Suppressor macrophage (primary cell): ENCODE measurements at regions not wholly inside any gene's neighbourhood (a gene's known extent, or its start where the extent isn't known, plus 50 kb on each side); places are given as distances from the start of the nearest gene placed in this dataset.
"Not testable (repeated sequence)": the region's sequence is repeated elsewhere in the genome, so short reads cannot be mapped to it uniquely, and the experiment has no call there.

ENCODE experiments used
- DNase-seq, 4 experiments: peaks; one replicate each; pipeline ENCODE4 v3.0.0-alpha.2; 2020 to 2022

GRCh38 chr7:53397911-53398310 lies 362.5 kb downstream of the POM121L12 start:
- DNase-seq, result no peak

DNA sequence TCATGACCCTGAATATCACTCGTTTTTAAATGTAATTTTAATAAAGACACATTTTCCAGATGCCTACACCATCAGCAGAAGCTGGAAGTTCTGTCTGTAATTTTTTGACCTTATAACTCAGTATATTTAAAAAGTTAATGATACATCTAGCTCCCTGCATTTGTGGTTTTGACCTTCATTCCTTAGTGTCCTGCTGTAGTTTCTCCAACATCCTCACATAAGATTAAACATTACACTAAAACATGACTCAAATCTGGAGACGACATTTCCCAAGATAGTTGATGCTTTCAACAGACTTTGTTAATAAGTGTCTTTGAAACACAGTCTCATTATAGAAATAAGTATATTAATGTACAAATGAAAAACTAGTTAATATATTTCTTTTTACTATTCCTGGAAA lies 363.1 kb downstream of the POM121L12 start:
- no peak for DNase-seq

- DNase-seq, result no peak
Measured at GRCh38 chr7:53413021-53413420, 377.6 kb downstream of the POM121L12 start.

DNA sequence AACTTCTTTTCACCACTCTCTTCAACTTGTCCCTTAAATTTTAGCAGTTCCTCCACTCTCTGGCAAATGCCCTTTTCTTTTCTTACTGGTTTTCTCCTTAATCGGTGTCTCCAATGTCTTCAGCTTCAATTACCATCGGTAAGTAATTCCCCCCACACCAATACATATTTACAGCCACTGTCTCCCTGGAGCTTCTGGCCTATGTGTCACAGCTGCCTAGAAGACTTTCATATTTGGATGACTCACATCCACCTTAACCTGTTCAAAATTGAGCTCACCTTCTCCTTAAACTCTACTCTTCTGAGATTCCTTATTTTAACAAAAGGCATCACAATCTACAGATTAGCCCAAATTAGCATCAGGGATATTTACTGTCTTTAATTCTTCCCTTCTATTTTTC lies 380.4 kb downstream of the POM121L12 start:
- no peak for DNase-seq

- DNase-seq, result no peak
Measured at GRCh38 chr7:53418834-53419482, 383.5 kb downstream of the POM121L12 start.

DNA sequence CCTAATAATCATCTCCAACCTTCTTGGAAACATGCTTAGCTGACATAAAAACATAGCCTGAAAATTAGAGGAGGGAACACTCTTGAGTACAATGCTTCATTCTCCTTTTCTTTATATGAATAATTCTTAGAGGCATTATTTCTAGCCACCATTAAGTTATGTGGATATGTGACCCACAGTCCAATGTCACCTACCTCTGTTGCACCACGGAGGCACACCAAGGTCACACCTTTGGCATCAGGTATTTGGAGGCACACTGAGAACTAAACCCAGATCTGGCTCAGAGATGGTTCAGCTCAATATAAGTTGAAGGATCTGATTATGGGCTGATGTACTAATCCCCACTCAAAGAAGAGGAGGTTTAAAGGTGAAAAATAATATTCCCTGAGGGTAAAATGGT lies 385.1 kb downstream of the POM121L12 start:
- no peak for DNase-seq

GRCh38 chr7:53422291-53422690 lies 386.9 kb downstream of the POM121L12 start:
- no peak for DNase-seq

DNA sequence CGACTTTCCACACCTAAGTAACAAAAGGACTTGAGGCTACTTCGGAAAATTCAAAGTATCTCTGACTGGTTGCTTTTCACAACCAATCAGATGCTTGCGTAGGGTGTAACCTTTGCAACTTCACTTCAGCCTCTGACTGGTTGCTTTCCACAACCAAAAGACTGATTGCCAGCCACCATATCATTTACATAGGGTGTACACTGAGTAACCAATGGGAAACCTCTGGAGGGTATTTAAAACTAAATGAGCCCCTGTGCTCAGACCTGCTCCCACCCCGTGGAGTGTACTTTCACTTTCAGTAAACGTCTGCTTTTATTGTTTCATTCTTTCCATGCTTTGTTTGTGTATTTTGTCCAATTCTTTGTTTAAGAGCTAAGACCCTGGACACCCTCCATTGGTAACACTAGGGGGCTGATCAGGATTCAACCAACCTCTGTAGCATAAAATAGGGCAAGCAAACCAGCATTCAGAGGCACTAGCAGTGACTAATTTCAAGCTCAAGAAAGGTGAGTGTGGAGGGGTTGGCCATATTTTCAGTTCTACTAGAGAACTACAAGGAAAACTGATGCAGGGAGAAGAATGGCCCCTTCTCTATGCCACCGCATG lies 390.8 kb downstream of the POM121L12 start:
- no peak for DNase-seq

- no peak for DNase-seq
Measured at GRCh38 chr7:53428045-53428444, 392.6 kb downstream of the POM121L12 start.

DNA sequence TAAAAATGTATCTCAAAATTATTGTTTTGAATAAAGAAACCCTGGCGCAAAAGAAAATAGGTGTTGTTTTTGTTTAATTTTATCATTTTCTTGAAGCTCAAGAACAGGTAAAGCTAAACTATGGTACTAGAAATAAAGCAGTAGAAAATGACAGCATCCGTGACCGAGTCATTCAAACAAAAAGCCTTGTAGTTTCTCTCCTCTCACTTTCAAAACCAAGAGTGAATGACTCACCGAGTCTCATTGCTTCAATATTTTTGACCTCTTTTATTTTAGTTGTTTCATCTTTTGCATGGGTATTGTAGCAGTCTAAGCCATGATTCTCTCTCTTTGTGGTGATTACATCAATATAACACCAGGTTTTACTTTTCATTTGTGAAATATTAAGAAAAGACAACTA lies 396.5 kb downstream of the POM121L12 start:
- no peak for DNase-seq

DNA sequence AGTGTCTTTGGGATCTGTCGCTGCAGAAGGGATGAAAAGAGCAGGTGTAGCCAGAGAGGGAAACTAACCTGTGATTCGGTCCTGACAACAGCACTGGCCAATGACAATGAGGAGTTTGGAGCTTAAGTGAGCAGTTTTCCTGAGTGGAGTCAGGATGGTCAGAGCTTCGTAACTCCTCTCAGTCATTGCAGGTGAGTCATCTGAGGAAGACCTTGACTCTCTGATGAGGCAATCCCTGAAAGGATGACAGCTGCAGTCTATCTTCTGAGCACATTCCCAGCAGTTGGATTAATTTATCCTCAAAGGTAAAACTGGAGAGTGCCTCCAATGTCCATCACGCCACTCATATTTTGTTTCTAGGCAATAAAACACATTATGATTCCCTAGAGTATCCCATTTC lies 401.9 kb downstream of the POM121L12 start:
- no peak for DNase-seq

- no peak for DNase-seq
Measured at GRCh38 chr7:53446170-53446569, 410.7 kb downstream of the POM121L12 start.

- no peak for DNase-seq
Measured at GRCh38 chr7:53458636-53459035, 423.2 kb downstream of the POM121L12 start.

DNA sequence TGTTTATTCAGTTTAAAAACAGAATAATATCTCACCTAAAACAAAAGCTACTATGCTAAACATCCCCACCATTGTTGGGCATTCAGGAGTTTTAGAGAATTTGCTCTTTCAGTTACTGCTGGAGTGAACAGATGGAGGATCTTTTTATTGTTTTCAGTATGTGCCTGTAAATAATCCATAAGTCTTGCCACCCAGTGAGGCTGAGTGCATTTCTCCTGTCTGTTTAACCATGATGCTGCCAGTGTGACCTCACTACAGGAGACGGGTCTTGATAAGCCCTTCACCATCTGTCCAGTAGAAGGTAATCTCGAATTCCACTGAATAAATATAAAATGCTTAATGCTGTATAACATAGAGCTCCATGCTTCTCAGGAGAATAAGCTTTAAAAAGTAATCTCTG lies 430.9 kb downstream of the POM121L12 start:
- no peak for DNase-seq

GRCh38 chr7:53470336-53470970 lies 435.0 kb downstream of the POM121L12 start:
- DNase-seq, result no peak

- DNase-seq, result no peak
Measured at GRCh38 chr7:53473371-53473770, 437.9 kb downstream of the POM121L12 start.

DNA sequence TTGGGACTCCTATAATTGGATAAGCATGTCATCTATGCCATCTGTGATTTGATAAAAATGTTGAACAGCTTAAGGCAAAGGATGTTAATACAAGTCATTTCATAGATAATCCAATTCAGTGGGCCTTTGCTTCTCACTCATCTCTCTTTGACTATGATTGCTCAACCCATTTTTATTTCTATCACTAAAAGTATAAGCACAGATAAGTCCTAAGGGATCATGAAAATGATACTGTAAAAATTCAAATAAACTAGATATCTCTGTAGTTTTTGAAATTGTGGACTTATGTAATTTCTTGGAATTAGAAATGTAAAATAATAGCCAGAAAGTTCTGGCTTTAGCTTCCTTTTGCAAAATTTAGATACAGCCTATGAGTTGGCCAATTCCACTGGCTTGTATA lies 440.3 kb downstream of the POM121L12 start:
- DNase-seq, result no peak

DNA sequence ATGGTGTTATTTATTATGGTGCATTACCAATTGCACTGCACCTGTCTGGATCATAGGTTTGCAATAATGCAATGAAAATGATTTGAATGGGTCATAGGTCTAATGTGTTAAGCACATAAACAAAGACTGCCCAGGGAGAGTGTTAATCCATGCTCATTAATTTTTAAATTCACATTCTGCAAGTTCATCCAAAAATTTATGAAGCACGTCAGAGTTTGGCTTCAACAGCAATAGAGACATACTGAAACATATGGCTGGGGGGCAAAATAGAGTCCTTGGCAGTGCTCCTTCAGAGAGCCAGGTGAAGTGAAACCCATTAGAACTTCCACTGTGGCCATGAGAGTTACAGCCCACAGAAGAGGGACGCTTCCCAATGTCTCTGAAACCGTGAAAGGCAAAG lies 441.1 kb downstream of the POM121L12 start:
- DNase-seq, result no peak

DNA sequence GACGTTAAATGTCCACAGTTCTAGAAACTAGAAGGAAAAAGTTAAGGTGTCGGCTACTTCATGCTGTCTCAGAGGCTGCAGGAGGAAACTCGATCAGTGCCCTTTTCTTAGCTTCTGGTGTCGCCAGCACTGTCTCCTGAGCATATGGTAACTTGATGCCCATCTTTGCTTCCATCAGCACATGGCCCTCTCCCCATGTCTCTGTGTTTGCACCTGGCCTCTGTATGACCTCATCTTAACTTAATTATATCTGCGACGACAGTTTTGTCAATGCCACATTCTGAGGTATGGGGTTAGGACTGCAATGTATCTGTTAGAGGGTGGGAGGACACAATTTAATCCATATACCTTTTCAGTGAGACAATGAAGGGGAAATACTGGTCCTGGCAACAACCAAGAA lies 449.9 kb downstream of the POM121L12 start:
- DNase-seq, result no peak

GRCh38 chr7:53491051-53491450 lies 455.6 kb downstream of the POM121L12 start:
- no peak for DNase-seq

DNA sequence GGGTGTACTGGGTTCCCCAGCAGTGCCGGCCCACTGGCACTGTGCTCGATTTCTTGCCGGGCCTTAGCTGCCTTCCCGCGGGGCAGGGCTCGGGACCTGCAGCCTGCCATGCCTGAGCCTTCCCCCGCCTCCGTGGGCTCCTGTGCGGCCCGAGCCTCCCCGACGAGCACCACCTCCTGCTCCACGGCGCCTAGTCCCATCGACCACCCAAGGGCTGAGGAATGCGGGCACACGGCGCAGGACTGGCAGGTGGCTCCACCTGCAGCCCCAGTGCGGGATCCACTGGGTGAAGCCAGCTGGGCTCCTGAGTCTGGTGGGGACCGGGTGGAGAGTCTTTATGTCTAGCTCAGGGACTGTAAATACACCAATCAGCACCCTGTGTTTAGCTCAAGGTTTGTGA lies 459.7 kb downstream of the POM121L12 start:
- not testable (repeated sequence) for DNase-seq

- no peak for DNase-seq
Measured at GRCh38 chr7:53500076-53500475, 464.6 kb downstream of the POM121L12 start.

GRCh38 chr7:53504914-53505313 lies 469.5 kb downstream of the POM121L12 start:
- no peak for DNase-seq

DNA sequence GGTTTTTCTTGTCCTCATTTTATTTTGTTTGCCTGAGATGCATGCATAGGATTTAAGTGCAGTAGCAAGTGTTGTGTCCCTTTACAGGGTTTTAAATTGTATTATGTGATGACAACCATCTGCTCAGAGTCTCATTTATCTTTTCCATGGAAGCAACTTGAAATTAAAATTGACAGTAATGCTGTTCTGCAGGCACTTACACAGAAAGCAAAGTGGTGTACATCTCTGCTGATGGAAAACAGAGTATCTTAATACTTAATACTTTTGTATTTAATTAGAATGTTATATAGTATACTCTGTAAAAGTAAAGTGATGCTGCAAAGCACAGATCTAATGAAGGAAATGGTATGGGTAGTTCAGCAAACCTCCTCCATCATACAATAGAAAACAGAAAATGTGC lies 482.9 kb downstream of the POM121L12 start:
- no peak for DNase-seq
